GM19468 (cell line): ENCODE measurements at regions not wholly inside any gene's neighbourhood (a gene's known extent, or its start where the extent isn't known, plus 50 kb on each side); places are given as distances from the start of the nearest gene placed in this dataset.

ENCODE experiments used
- ATAC-seq: cut with Tn5 transposase; IDR thresholded peaks from one replicate; pipeline ENCODE4 v1.9.1; 2021; ENCODE audit warnings: mild to moderate bottlenecking, moderate library complexity, moderate number of reproducible peaks; ENCODE audit not compliant: unreplicated experiment; ENCODE audit errors: extremely low read depth

GRCh38 chr2:2823061-2823753 is 492.1 kb upstream of the MYT1L start:
- no peak for ATAC-seq

- no peak for ATAC-seq
These were observed 491.1 kb upstream of the MYT1L start for GRCh38 chr2:2822143-2822542.

- ATAC-seq: no peak
These were observed 481.6 kb upstream of the MYT1L start for GRCh38 chr2:2812648-2813047.

- ATAC-seq: no peak
These were observed 481.0 kb upstream of the MYT1L start for GRCh38 chr2:2812117-2812516.

GRCh38 chr2:2810504-2810903 is 479.4 kb upstream of the MYT1L start:
- no peak for ATAC-seq

- ATAC-seq: no peak
These were observed 478.7 kb upstream of the MYT1L start for GRCh38 chr2:2809771-2810170.

- ATAC-seq: no peak
These were observed 477.5 kb upstream of the MYT1L start for GRCh38 chr2:2808551-2809058.

GRCh38 chr2:2806711-2807110 is 475.6 kb upstream of the MYT1L start:
- ATAC-seq: no peak

GRCh38 chr2:2805263-2805662 is 474.2 kb upstream of the MYT1L start:
- no peak for ATAC-seq

- ATAC-seq: no peak
These were observed 473.5 kb upstream of the MYT1L start for GRCh38 chr2:2804528-2804927.

- ATAC-seq: no peak
These were observed 470.4 kb upstream of the MYT1L start for GRCh38 chr2:2801458-2801857.

GRCh38 chr2:2800697-2801096 is 469.6 kb upstream of the MYT1L start:
- ATAC-seq: no peak

- ATAC-seq: no peak
These were observed 468.9 kb upstream of the MYT1L start for GRCh38 chr2:2800001-2800400.

- ATAC-seq: no peak
These were observed 468.1 kb upstream of the MYT1L start for GRCh38 chr2:2799151-2799697.

- ATAC-seq: no peak
These were observed 467.3 kb upstream of the MYT1L start for GRCh38 chr2:2798337-2798736.

- ATAC-seq: no peak
These were observed 466.7 kb upstream of the MYT1L start for GRCh38 chr2:2797797-2798196.

GRCh38 chr2:2796207-2796606 is 465.1 kb upstream of the MYT1L start:
- ATAC-seq: no peak

- ATAC-seq: no peak
These were observed 464.5 kb upstream of the MYT1L start for GRCh38 chr2:2795438-2796091.

GRCh38 chr2:2793925-2794560 is 463.0 kb upstream of the MYT1L start:
- ATAC-seq: no peak

GRCh38 chr2:2793514-2793913 is 462.4 kb upstream of the MYT1L start:
- no peak for ATAC-seq

- ATAC-seq: no peak
These were observed 460.5 kb upstream of the MYT1L start for GRCh38 chr2:2791606-2792005.
